ENCODE measurements at regions not wholly inside any gene's neighbourhood (a gene's known extent, or its start where the extent isn't known, plus 50 kb on each side); places are given as distances from the start of the nearest gene placed in this dataset.

DNA sequence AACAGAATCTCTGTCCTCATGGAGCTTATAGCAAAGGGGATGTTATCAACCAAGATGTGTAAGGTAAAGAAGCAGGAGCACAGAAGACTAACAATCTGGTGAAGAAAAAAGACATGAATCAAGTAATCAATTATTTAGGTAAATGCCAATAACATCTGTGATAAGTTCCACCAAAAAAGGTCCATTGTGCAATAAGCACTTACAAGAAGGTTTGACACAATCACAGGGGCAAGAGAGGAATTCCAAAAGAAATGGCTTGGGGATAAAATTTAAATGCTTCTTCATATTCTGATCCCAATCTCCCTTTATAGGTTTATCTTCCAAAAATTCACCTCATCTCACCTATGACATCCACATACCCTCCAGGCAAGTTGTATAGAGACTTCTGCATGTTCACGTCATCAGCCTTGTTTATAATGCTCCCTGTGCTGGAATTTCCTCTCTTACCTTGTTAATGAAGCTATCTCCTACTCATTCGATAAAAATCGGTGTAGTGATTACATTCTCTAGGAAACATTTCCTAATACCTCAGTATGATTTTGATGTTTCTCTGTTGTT, 53.6 kb upstream of the DPT start:
- no peak for DNase-seq

DNA sequence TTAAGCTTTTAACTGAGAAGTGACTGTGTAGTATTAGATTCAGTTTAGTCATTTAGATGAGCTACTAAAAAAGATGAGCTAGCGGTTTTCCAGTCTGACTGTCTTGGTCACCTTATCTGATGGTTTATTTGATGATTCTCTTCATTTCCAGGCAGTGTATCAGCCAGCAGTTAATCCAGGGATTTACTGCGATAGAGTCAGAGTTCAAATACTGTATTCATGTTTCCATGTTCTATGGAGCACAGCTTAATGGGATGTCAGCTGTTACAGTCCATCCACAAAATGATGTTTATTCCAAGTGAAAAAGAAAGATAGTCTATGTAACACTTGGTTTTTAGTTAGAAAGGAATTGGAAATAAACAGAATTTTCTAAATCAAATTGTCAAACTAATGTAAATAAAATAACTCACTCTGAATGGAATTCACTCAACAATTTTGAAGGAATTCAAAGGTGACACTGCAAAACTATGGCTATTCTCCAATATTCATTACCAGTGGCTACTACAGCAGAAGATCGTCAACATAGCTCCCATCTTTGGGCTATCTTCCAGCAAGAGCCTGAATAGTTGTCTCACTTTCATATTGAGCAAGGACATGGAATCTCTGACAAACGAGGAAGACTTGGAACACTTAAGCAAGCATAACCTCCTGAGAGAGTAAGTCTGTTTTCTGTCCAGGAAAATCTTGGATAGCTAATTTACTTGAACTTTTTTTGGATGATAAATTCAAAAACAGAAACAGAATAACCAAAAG, 54.6 kb upstream of the DPT start:
- DNase-seq: no peak

DNA sequence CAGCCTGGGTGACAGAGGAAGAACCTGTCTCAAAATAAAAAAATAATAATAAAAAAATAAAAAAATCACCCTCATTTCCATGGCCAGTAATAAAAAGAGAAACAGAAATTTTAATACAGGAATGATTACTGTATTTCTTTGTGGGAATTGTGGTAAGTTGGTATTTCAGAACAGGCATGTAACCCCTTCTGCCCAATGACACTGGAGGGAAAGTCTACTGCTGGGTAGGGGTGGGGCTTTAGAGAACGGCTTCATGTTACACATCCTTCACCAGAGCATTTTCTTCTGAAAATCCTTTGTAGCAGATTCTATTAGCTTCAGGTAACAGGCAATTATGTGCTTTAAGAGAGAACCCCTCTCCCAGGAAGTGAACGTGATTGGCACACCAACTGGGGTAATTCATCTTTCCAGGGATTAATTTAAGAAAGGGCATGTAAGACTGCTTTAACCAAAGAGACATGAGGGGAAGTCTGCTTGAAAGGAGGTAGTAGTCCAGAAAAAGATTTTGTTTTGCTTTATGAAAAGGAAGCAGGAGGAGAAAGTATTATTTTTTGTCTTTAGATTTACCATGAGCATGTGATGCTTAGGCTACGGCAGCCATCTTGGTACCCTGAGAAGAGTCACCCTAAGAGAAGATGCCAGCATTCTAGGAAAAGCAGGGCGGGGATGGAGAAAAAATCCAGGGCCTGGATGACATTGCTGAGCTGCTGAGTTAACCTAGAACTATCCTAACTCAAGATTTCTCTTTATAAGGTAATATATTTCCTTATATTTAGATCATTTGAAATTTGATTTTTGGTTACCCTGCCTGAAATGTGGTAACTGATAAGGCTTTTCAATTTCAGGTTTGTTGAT, 57.7 kb upstream of the DPT start:
- DNase-seq: no peak

- DNase-seq: no peak
These were observed 59.3 kb upstream of the DPT start for GRCh38 chr1:168788258-168788657.

GRCh38 chr1:168789501-168789900, 60.5 kb upstream of the DPT start:
- no peak for DNase-seq

GRCh38 chr1:168792142-168792541, 63.1 kb upstream of the DPT start:
- DNase-seq: no peak

GRCh38 chr1:168792592-168793125, 63.7 kb upstream of the DPT start:
- no peak for DNase-seq

GRCh38 chr1:168794057-168794456, 65.1 kb upstream of the DPT start:
- no peak for DNase-seq

DNA sequence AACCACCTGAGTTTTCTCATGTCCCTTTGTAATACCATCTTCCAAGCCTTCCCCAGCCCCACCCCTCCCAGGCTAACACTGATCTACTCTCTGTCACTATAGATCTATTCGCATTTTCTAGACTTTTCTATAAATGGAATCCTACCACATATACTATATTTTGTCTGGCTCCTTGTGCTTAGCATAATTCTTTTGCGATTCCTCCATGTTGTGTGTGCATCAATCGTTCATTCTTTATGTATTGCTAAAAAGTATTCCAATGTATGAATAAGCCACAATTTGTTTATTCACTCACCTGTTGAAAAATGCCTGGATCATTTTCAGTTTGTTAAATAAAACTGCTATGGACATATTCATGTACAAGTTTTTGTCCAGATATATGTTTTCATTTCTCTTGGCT, 66.7 kb upstream of the DPT start:
- DNase-seq: no peak

DNA sequence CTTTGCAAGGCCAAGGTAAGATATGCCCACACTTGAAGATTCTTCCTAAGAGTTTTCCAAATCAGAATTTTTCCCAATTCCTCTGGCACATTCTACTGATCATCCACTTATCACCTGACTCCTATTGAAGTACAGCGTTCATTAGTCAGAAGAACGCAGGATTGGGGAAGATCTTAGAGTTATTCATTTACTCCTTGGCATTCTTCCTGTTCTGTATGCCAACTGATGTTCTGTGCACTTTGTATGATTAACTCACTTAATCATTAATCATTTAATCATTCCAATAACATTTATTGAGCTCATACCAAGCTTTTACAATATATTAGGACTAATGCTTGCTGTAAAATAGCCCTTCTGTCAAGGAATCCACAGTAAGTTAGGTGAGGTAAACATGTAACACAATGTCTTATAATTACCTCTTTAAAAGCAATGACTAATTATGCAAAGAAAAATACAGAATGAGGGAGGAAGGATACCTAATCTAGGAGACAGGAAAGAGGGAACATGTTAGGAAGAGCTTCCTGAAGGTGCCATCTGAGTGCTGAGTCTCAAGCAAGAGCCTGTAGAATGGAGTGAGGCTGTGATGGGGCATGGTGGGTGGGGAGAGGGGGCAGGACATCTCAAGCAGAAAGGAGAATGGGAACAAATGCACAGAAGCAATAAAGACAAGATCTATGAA, 71.1 kb upstream of the DPT start:
- DNase-seq: no peak

DNA sequence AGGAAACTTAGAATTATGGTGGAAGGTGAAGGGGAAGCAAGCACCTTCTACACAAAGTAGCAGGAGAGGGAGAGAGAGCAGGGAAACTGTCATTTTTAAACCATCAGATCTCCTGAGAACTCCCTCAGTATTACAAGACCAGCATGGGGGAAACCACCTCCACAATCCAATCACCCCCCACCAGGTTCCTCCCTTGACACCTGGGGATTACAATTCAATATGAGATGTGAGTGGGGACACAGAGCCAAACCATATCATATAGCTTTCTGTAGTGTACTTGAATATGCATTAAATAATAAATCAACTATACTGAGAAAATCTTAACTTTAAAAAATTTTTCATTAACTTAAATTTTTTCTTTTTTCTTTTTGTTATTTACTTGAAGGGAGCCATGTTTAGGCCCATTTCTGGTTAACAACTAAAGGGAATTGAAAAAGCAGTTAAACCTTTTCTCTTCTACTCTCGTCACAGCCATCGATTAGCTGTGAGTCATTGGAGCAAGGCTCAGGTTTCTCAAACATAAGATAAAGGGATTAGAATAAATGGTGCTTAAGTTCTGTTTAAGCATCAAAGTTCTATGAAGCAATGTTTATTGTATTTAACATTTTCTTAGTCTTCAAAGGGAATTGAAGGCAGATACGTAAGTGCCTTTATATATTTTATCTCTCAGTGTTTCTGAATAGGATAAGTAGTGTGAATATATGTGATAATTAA, 72.2 kb upstream of the DPT start:
- DNase-seq: no peak

GRCh38 chr1:168803806-168804510, 75.0 kb upstream of the DPT start:
- no peak for DNase-seq

GRCh38 chr1:168806952-168807351, 77.9 kb upstream of the DPT start:
- DNase-seq: no peak

- DNase-seq: no peak
These were observed 82.2 kb upstream of the DPT start for GRCh38 chr1:168811176-168811575.

DNA sequence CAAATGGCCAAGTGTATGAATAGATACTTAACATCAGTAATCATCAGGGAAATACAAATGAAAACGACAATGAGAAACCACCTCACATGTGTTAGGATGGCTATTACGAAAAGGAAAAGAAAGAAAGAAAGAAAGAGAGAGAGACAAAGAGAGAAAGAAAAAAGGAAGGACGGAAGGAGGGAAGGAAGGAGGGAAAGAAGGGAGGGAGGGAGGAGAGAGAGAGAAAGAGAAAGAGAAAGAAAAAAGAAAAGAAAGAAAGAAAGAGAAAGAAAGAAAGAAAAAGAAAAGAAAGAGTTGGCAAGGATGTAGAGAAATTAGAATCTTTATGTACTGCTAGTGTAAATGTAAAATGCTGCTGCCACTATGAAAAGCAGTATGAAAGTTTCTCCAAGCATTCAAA, 90.7 kb upstream of the DPT start:
- no peak for DNase-seq

- no peak for DNase-seq
These were observed 92.4 kb upstream of the DPT start for GRCh38 chr1:168821434-168821833.

GRCh38 chr1:168822911-168823310, 93.9 kb upstream of the DPT start:
- no peak for DNase-seq

DNA sequence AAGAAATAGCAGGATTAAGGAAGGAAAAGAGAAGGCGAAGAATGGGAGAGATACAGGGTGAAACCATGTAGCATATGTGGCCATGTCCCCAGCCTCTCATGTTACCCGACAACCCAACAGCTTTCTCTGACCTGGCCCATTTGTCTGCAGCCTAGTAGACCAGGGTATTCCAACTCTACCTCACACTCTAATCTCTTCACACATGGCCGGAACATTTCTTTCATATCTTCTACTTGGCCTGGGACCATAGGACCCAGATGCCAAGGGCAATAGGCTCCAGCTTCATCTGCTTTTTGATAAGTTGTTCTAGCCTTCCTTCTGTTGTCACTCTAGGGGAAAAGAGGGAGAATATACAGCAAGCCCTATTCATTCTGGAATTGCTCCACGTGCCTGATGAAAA, 95.0 kb upstream of the DPT start:
- no peak for DNase-seq

GRCh38 chr1:168824418-168825065, 95.5 kb upstream of the DPT start:
- no peak for DNase-seq

DNA sequence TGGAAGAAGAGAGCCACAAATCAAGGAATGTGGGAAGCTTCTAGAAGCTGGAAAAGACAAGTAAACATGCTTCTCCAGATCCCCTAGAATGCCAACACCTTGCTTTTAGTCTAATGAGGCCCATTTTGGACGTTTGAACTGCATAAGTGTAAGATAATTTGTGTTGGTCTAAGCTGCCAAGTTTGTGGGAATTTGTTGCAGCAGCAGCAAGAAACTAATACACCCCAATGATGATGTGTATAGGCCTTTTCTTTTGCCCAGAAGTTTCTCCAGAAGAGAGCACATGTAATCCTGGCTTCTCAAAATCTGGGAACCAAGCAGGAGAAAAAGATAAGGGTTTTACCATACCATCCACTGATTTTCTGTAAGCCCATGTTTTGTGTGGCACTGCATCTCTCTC, 96.1 kb upstream of the DPT start:
- DNase-seq: no peak

DNA sequence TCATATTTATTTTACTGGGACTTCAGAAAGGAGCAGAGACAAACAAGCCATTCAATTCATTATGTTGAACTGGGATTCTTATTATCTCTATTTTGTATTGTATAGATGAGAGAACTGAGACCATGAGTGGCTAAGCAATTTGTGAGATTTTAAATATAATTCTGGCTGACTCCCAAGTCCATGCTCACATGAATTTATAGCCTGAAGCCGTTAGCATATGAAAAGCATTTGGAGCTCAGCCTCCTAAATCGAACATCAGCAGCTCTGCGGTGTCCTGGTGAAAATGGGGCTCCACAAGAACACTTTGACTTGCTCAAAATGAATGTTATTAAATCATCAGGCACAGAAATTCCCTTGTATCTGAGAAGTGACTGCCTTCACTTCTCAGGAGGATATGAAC, 96.8 kb upstream of the DPT start:
- DNase-seq: no peak

All from right kidney (tissue), 1 donor.